Spinal cord (tissue), 9 donors: ENCODE measurements at regions not wholly inside any gene's neighbourhood (a gene's known extent, or its start where the extent isn't known, plus 50 kb on each side); places are given as distances from the start of the nearest gene placed in this dataset.
A peak's percentile ranks its signal among the peaks of the same experiment; 100 is the strongest.

ENCODE experiments used
- DNase-seq, 6 donors: peaks; one replicate each; pipeline versions ENCODE4 v3.0.0 to v3.0.0-alpha.2; 2013 to 2015; ENCODE audit warnings: low spot score in 6 of 6, low read depth in 4 of 6
- H3K27ac ChIP-seq: one replicate; pipeline ENCODE4 v1.5.1; 2013; ENCODE audit warnings: low read depth, low read length, control low read depth
- H3K27me3 ChIP-seq: one replicate; pipeline ENCODE4 v1.6.1; 2013; ENCODE audit warnings: low read length; ENCODE audit not compliant: control insufficient read depth, insufficient read depth
- H3K36me3 ChIP-seq: one replicate; pipeline ENCODE4 v1.6.1; 2013; ENCODE audit warnings: low read length; ENCODE audit not compliant: control insufficient read depth, insufficient read depth
- H3K4me1 ChIP-seq: one replicate; pipeline ENCODE4 v1.6.1; 2013; ENCODE audit warnings: low read length; ENCODE audit not compliant: control insufficient read depth, insufficient read depth
- H3K4me3 ChIP-seq: one replicate; pipeline ENCODE4 v1.5.1; 2013; ENCODE audit warnings: low read depth, low read length, control low read depth
- H3K9me3 ChIP-seq: one replicate; pipeline ENCODE4 v1.6.1; 2013; ENCODE audit warnings: low read length; ENCODE audit not compliant: control insufficient read depth, insufficient read depth
- WGBS: methylation state at CpG from one replicate; pipeline ENCODE4 v1.1.5; 2013; ENCODE audit warnings: missing lambda C conversion rate; ENCODE audit not compliant: insufficient coverage; 5-methylcytosine and 5-hydroxymethylcytosine counted together
- donor health status: healthy.

GRCh38 chr11:109184376-109184775 is 237.6 kb upstream of the C11orf87 start:
- Histone ChIP-seq H3K9me3 (peaks cover 2% of the 10 kb centered on the region), H3K27ac (no peak overlapping the region), H3K4me1 (no peaks in the 10 kb centered on the region), H3K27me3 (no peaks in the 10 kb centered on the region), H3K4me3 (no peak overlapping the region), H3K36me3 (no peaks in the 10 kb centered on the region)
- DNase-seq = no peak
- 67% methylated on average over 1 of the region's 1 CpG for WGBS

GRCh38 chr11:109192864-109193263 is 229.1 kb upstream of the C11orf87 start:
- Histone ChIP-seq H3K4me3 (no peak overlapping the region), H3K9me3 (no peaks in the 10 kb centered on the region), H3K27ac (no peak overlapping the region), H3K4me1 (no peaks in the 10 kb centered on the region), H3K27me3 (no peaks in the 10 kb centered on the region), H3K36me3 (no peaks in the 10 kb centered on the region)
- WGBS = 91% methylated on average over 6 of the region's 6 CpGs
- DNase-seq = no peak

GRCh38 chr11:109193880-109194279 is 228.1 kb upstream of the C11orf87 start:
- Histone ChIP-seq H3K27ac (no peak overlapping the region), H3K9me3 (no peaks in the 10 kb centered on the region), H3K27me3 (no peaks in the 10 kb centered on the region), H3K4me1 (no peaks in the 10 kb centered on the region), H3K36me3 (no peaks in the 10 kb centered on the region), H3K4me3 (no peak overlapping the region)
- WGBS = no CpG with 5 or more reads among the region's 1 CpG
- no peak for DNase-seq

DNA sequence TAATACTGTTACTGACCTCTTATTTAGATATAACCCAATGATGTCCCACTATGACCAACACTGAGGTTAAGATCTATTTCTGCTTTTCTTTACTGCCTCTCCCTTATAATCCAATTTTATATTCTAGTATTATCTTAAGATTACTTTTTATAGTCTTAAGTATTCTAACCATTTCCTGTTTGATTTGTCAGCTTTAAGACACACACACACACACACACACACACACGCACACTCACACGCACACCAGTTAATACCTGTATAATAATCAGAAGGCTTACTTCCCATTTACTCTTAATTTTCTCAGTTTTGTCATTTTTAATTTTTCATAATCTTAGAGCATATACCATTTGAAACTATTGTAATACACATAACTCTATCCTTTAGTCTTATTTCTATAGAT is 226.0 kb upstream of the C11orf87 start:
- WGBS = no CpG with 5 or more reads among the region's 2 CpGs

GRCh38 chr11:109197656-109198055 is 224.3 kb upstream of the C11orf87 start:
- no peaks in the 10 kb centered on the region for H3K4me1 ChIP-seq
- no peaks in the 10 kb centered on the region for H3K27me3 ChIP-seq
- WGBS = no CpG with 5 or more reads among the region's 1 CpG
- H3K27ac ChIP-seq = no peak overlapping the region
- H3K9me3 ChIP-seq = no peaks in the 10 kb centered on the region
- no peak overlapping the region for H3K4me3 ChIP-seq
- no peaks in the 10 kb centered on the region for H3K36me3 ChIP-seq
- DNase-seq = no peak

More for the DNA sequence above, 226.0 kb upstream of the C11orf87 start:
- no peaks in the 10 kb centered on the region for H3K27me3 ChIP-seq
- DNase-seq = no peak
- no peak overlapping the region for H3K27ac ChIP-seq
- no peak overlapping the region for H3K4me3 ChIP-seq
- H3K9me3 ChIP-seq = no peaks in the 10 kb centered on the region
- no peaks in the 10 kb centered on the region for H3K4me1 ChIP-seq
- no peaks in the 10 kb centered on the region for H3K36me3 ChIP-seq

DNA sequence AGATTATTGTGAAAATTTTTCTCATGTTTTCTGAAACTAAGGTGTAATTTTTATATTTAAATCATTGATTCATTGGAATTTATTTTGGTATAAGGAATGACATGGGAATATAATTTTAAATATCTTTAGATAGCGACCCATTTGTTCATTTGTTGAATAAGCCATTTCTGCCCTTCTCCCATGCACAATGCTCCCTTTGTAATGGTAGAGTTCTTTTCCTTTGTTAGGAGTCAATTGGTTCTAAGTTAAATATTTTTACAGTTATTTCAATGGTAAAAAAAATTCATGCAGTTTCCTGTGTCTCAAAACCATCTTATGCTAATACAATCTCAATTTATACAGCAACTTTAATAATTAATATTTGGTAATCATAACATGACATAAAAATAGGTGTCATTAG is 218.8 kb upstream of the C11orf87 start:
- Histone ChIP-seq H3K36me3 (no peaks in the 10 kb centered on the region), H3K27ac (no peak overlapping the region), H3K4me1 (no peaks in the 10 kb centered on the region), H3K27me3 (no peaks in the 10 kb centered on the region), H3K4me3 (no peak overlapping the region), H3K9me3 (no peaks in the 10 kb centered on the region)
- DNase-seq = no peak
- no CpG with 5 or more reads among the region's 1 CpG for WGBS

DNA sequence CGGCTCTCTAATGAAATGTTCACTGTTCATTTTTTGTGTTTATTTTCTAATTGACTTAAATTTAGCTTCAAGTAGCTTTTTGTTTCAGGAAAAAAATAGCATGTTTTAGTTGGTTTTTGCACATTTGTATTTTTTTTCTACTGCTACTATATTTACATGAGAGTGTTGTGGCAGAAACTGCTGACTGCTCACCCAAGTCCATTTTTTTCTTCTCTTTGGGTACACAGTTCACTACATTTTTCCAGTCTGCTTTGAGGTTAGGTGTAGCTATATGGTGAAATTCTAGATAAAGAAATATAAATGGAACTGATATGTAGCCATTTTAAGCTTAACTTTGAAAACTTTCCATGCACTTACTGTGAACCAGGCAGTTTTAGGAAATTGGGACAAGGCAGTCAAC is 216.7 kb upstream of the C11orf87 start:
- Histone ChIP-seq H3K4me1 (no peaks in the 10 kb centered on the region), H3K36me3 (no peaks in the 10 kb centered on the region), H3K9me3 (no peaks in the 10 kb centered on the region), H3K4me3 (no peak overlapping the region), H3K27me3 (no peaks in the 10 kb centered on the region), H3K27ac (no peak overlapping the region)
- no peak for DNase-seq
- no CpG with 5 or more reads among the region's 1 CpG for WGBS

GRCh38 chr11:109208121-109208520 is 213.9 kb upstream of the C11orf87 start:
- no CpG with 5 or more reads among the region's 2 CpGs for WGBS
- H3K9me3 ChIP-seq = no peaks in the 10 kb centered on the region
- peak in 1 of 6 donors; percentile 80 for DNase-seq
- no peaks in the 10 kb centered on the region for H3K27me3 ChIP-seq
- no peaks in the 10 kb centered on the region for H3K4me1 ChIP-seq
- H3K36me3 ChIP-seq = no peaks in the 10 kb centered on the region
- no peak overlapping the region for H3K4me3 ChIP-seq
- H3K27ac ChIP-seq = no peak overlapping the region

GRCh38 chr11:109209572-109209971 is 212.4 kb upstream of the C11orf87 start:
- Histone ChIP-seq H3K27me3 (no peaks in the 10 kb centered on the region), H3K9me3 (no peaks in the 10 kb centered on the region), H3K4me3 (no peak overlapping the region), H3K4me1 (no peaks in the 10 kb centered on the region), H3K36me3 (no peaks in the 10 kb centered on the region), H3K27ac (no peak overlapping the region)
- WGBS = 100% methylated on average over 1 of the region's 3 CpGs
- no peak for DNase-seq

- H3K4me1 ChIP-seq = no peaks in the 10 kb centered on the region
These were observed 200.8 kb upstream of the C11orf87 start for GRCh38 chr11:109221190-109221589.

More at GRCh38 chr11:109221190-109221589, 200.8 kb upstream of the C11orf87 start:
- H3K4me3 ChIP-seq = no peak overlapping the region
- 100% methylated on average over 2 of the region's 5 CpGs for WGBS
- no peak for DNase-seq
- no peaks in the 10 kb centered on the region for H3K9me3 ChIP-seq
- H3K27ac ChIP-seq = no peak overlapping the region
- no peaks in the 10 kb centered on the region for H3K27me3 ChIP-seq
- no peaks in the 10 kb centered on the region for H3K36me3 ChIP-seq
